HG03565 (cell line): ENCODE measurements at regions not wholly inside any gene's neighbourhood (a gene's known extent, or its start where the extent isn't known, plus 50 kb on each side); places are given as distances from the start of the nearest gene placed in this dataset.
"Not testable (repeated sequence)": the region's sequence is repeated elsewhere in the genome, so short reads cannot be mapped to it uniquely, and the experiment has no call there.

Experiments used
- ATAC-seq: cut with Tn5 transposase; IDR thresholded peaks from one replicate; pipeline ENCODE4 v1.9.1; 2021; ENCODE audit warnings: mild to moderate bottlenecking, moderate library complexity; ENCODE audit not compliant: unreplicated experiment

- ATAC-seq = no peak
Measured at GRCh38 chr2:7420530-7420929, 503.3 kb downstream of the RNF144A start.

- no peak for ATAC-seq
Measured at GRCh38 chr2:7424481-7424880, 507.3 kb downstream of the RNF144A start.

DNA sequence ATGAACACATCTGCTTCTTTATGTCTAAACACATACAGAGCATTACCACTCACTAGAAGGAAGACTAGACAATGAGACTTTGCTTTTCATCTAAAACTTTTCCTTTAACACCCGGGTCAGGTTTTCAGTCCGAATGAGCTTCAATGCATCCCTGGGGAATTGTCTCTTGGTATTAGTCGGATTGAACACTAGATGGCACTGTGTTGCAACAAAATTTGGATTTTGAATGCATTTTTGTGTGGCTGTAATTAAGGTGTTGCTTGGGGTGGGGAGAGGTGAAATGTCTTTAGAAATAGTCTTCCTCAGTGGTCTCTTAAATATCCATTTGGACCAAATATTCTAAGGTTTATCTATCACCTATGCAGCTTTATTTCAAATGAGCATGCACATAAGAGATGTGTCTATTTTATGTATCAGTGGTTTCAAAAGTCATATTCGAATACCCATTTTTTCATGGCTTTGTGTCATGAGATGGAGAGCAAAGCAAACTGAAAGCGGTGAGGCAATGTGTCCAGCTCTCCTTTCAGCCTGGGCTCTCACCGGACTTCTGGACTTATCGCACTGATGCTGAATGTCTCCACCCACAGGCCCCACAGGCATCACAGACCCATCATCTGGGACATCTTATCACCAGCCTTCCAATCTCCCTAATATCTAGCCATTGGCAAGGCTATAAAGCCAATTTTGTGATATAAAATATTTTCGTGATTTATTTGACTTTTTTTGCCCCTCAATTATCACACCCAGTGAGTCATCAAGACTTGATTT, 510.3 kb downstream of the RNF144A start:
- ATAC-seq = no peak

DNA sequence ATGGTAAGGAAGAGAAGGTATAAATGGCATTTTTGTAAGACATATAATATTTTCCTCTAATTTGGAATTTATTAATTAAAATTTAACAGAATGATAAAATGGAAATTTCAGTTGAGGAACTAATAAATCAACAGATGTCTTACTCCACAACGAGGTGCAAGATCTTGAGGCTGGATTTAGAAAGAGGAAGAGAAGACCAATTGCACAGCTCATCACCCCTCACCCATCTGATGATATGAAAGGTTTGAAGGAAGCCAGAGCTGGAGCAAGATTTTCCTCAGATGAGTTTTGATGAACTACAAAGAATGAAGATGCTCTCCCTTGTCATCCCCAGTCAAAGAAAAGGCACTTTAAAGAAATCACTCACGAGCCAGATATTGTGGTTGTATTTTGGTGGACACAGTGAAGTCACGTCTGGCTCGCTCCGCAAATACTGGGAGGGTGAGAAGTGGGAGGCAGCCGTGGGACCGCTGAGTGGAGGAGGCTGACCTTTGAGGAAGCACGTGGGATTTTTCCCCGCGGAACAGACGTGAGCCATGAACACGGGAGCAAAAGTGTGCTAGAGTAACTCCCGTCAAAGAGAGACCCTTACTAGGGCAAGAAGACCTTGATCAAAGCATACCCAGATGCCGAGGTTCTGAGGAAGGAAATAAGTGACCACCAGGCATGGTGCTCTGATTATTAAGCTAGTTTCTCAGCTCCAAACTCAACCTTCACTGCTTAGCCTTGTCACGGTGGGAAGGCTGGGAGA, 511.4 kb downstream of the RNF144A start:
- no peak for ATAC-seq

DNA sequence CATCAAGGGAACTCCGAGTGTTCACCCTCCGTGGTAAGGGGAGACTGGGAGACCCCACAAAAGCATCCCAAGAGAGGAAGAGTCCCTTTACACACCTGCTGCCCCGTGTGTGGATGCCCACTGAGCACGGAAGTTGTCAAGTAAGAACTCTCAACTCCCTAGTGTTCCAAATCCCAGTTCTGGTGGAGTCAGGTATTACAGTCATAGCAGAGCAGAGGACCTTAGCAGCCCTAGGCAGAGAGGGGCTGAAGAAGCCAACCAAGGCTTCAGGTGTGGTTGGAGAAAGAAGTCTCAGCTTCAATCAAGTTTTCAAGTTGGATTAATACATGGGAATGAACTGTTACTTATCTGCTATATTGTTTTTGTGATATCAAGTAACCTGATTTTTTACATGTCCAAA, 512.5 kb downstream of the RNF144A start:
- no peak for ATAC-seq

DNA sequence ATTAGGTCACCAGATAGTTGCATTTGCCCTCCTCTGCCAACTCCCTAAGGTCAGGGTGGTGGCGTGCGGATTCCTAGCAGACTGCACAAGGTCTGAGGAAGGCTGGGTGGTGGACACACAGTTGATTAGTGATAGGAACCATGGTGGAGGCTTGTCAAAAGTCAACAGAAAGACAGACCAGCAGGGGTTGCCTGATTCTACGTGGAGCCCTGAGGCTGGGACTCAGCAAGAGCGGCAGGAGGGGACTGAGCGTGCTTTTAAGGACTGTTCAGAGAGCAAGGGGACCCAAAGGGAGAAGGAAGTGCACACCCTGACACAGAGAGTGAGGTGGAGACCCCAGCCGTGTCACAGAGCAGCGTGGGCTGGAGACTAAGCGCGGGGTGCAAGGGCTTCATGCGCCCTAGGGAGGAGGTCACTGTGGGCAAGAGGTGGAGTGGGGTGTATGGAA, 513.2 kb downstream of the RNF144A start:
- ATAC-seq = no peak

GRCh38 chr2:7430869-7431641, 513.8 kb downstream of the RNF144A start:
- peak; percentile 39 for ATAC-seq

- no peak for ATAC-seq
Measured at GRCh38 chr2:7432436-7432835, 515.2 kb downstream of the RNF144A start.

GRCh38 chr2:7436096-7436906, 519.1 kb downstream of the RNF144A start:
- no peak for ATAC-seq

DNA sequence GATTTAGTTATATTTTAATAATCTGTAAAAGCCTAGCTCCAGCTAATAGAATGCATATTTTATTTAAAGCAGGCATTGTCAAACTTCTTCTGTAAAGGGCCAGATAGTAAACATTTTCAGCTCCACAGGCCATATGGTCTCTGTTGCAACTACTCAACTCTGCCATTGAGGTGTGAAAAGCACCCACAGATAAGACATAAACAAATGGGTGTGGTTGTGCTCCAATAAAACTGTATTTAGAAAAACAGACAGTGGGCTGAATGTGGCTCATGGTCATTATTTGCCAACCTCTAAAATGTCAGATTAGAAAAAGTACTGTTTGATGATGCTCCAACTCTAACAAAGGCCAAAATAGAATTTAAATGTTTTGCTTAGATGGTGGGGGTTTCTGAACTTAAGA, 519.9 kb downstream of the RNF144A start:
- ATAC-seq = no peak

DNA sequence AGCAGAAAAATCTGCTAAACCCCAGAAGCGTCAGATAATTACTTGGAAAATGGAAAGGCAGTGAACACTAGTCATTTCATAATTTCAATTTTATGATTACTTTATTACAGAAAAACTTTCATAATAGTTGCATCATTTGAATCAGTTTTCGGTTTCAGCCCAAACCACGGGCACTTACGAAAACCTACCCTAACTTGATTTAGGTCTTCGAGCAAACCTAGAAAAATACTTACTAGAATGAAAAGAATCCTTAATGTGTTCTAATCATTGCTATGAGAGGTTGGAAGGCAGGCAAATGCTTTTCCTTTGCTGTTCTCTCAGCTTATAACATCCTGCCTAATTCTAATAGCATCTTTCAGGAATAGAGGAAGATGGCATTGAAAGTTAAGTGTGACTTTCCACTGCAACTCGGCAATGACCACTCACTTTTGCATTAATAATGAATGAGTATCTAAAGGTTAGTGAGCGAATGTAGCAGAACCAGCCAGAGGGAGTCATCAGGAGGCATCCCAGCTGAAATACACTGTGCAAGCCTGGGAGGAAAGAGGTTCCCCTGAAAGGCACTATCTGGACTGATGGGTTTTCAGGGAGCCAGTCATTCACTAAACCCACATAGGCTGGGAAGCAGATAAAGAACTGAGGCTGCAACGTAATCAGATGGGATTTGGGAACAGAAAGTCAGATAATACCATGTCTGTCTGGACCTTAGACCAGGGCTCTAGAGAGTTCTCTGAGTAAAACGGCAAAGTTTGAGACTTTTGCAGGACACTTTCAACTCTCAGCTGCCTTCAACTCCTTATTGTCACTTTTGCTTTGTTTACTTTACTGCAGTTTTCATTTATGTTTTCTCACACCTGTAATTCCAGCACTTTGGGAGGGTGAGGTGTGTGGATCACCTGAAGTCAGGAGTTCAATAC, 520.8 kb downstream of the RNF144A start:
- no peak for ATAC-seq

DNA sequence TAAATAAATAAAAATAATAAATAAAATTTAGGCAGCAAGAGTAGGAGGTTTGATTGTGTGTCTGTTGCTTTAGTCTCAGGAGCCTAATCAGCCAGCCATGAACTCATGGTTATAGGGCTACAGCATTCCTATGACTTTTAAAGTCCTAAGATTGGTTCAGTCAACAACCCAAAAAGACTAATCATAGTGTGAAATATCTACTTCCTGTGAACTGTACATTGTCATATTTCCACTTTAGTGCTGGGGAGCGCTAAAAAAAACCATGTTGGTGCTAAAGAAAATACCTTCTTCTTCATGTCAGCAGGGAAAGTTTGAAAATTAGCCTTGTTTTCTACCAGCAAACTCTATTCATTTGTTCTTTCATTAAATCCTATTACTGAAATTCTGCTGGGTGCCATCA, 521.6 kb downstream of the RNF144A start:
- no peak for ATAC-seq

DNA sequence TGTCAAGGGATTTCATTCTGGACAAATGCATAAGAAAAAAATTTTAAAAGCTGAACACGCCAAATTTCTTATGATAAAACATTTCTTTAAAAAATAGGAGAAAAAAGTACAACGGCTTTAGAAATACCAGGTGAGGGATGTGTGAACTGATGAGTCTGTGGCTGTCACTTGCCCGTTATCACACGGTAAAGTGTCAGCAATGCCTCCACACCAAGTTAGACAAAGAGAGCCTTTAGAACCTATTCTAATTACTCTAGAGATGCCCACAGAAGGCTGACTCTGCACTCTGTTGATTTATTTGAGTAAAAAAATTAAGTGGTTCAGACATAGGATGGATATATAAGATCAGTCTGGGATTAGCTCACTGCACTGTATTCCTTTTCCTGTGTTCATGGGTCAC, 523.8 kb downstream of the RNF144A start:
- no peak for ATAC-seq

- ATAC-seq = not testable (repeated sequence)
Measured at GRCh38 chr2:7441841-7442240, 524.6 kb downstream of the RNF144A start.

DNA sequence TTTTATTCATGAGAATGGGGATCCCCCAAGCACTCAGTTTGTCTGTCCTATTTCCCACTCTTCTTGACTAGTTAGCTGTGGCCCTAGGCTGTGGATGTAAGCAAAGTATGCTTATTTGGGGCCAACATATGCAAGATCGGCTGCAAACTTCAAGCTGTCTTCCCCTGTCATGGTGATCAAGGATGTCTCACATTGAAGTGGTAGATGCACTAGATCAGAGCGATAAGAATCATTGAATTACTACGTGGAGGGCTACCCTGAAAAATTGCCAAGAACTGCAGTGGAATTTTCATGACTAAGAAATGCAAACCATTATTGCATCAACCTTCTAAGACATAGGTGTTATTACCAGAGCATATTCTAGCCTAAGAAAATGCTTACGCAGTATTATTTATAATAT, 527.4 kb downstream of the RNF144A start:
- no peak for ATAC-seq

- no peak for ATAC-seq
Measured at GRCh38 chr2:7448578-7449264, 531.5 kb downstream of the RNF144A start.

- ATAC-seq = no peak
Measured at GRCh38 chr2:7449298-7449697, 532.1 kb downstream of the RNF144A start.

- no peak for ATAC-seq
Measured at GRCh38 chr2:7450188-7450832, 533.1 kb downstream of the RNF144A start.

DNA sequence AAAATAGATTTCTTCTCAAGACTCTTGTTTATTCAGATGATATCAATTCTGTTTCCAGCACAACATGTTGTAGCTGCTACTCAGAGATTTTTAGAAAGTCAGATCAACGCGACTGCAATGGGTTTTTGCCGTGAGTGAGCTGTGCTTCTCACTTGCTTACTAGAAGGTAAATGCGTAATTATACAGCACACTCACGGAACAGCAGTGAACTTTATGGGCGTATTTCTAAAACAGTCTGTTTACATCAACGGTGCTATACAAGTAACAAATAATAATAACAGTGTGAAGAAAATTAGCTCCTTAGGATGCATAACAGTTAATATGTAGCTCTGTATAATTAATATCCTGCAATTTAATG, 533.6 kb downstream of the RNF144A start:
- no peak for ATAC-seq
